ENCODE measurements at regions not wholly inside any gene's neighbourhood (a gene's known extent, or its start where the extent isn't known, plus 50 kb on each side); places are given as distances from the start of the nearest gene placed in this dataset.

GRCh38 chr12:107336695-107337094, 243.3 kb upstream of the CRY1 start:
- no peaks in the 10 kb centered on the region for H3K27me3 ChIP-seq (ENCODE audit: low read length)
- no peak overlapping the region for H3K9ac ChIP-seq (ENCODE audit: low read length)
- H3K9me3 ChIP-seq (ENCODE audit: insufficient read depth, low read length): no peaks in the 10 kb centered on the region
- no peak overlapping the region for H3K4me2 ChIP-seq (ENCODE audit: low read depth, low read length, poor library complexity, severe bottlenecking)
- H3K4me3 ChIP-seq (ENCODE audit: insufficient read depth, low read length, poor library complexity, severe bottlenecking): no peak overlapping the region
- H2AFZ ChIP-seq (ENCODE audit: low read depth, low read length, severe bottlenecking): no peak overlapping the region
- H3K9me2 ChIP-seq (replicated peaks; ENCODE audit: insufficient read depth, low read length): no peaks in the 10 kb centered on the region
- TF ChIP-seq, protein P1, sequence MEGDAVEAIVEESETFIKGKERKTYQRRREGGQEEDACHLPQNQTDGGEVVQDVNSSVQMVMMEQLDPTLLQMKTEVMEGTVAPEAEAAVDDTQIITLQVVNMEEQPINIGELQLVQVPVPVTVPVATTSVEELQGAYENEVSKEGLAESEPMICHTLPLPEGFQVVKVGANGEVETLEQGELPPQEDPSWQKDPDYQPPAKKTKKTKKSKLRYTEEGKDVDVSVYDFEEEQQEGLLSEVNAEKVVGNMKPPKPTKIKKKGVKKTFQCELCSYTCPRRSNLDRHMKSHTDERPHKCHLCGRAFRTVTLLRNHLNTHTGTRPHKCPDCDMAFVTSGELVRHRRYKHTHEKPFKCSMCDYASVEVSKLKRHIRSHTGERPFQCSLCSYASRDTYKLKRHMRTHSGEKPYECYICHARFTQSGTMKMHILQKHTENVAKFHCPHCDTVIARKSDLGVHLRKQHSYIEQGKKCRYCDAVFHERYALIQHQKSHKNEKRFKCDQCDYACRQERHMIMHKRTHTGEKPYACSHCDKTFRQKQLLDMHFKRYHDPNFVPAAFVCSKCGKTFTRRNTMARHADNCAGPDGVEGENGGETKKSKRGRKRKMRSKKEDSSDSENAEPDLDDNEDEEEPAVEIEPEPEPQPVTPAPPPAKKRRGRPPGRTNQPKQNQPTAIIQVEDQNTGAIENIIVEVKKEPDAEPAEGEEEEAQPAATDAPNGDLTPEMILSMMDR (IDR thresholded peaks at IDR 0.05; ENCODE audit: insufficient read depth, low read length, poor library complexity, severe bottlenecking): no peak
- TF ChIP-seq EZH2phosphoT487 (conservative IDR thresholded peaks at IDR 0.05; ENCODE audit: low read length): no peak
- H3K27ac ChIP-seq (ENCODE audit: low read depth, low read length): no peak overlapping the region
- H3K79me2 ChIP-seq (ENCODE audit: insufficient read depth, low read length): no peaks in the 10 kb centered on the region
- H4K20me1 ChIP-seq (ENCODE audit: low read depth, low read length): no peaks in the 10 kb centered on the region
- H3K36me3 ChIP-seq (ENCODE audit: low read length): no peaks in the 10 kb centered on the region
- H3F3A ChIP-seq (ENCODE audit: insufficient read depth): no peaks in the 10 kb centered on the region

GRCh38 chr12:107337346-107338095, 244.2 kb upstream of the CRY1 start:
- Histone ChIP-seq H3K9me3 (ENCODE audit: insufficient read depth, low read length) (no peaks in the 10 kb centered on the region), H3K4me3 (ENCODE audit: insufficient read depth, low read length, poor library complexity, severe bottlenecking) (no peak overlapping the region), H3K4me2 (ENCODE audit: low read depth, low read length, poor library complexity, severe bottlenecking) (no peak overlapping the region), H3F3A (ENCODE audit: insufficient read depth) (no peaks in the 10 kb centered on the region), H3K36me3 (ENCODE audit: low read length) (no peaks in the 10 kb centered on the region), H3K9ac (ENCODE audit: low read length) (no peak overlapping the region), H4K20me1 (ENCODE audit: low read depth, low read length) (no peaks in the 10 kb centered on the region), H2AFZ (ENCODE audit: low read depth, low read length, severe bottlenecking) (no peak overlapping the region), H3K27ac (ENCODE audit: low read depth, low read length) (no peak overlapping the region), H3K9me2 (replicated peaks; ENCODE audit: insufficient read depth, low read length) (no peaks in the 10 kb centered on the region), H3K27me3 (ENCODE audit: low read length) (no peaks in the 10 kb centered on the region), H3K79me2 (ENCODE audit: insufficient read depth, low read length) (no peaks in the 10 kb centered on the region)
- TF ChIP-seq, protein P1 (IDR thresholded peaks at IDR 0.05; ENCODE audit: insufficient read depth, low read length, poor library complexity, severe bottlenecking): no peak
- no peak for TF ChIP-seq EZH2phosphoT487 (conservative IDR thresholded peaks at IDR 0.05; ENCODE audit: low read length)

DNA sequence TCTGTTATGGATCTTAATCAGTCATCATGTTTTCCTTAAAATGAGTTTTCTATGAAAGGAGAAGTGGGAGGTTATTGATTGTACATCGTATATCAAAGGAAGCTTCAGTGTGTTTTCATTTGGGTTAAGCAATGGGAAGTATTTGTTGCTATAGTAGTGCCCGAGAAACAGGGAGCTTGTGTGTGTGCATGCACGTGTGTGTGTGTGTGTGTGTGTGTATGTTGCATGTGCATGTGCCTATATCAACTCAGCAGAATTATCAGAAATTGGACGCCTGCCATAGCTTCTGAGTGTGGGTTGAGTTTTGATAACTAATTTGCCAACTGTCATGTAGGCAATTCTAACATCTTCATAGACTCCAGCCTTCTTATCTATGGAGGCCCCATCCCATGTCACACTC, 246.1 kb upstream of the CRY1 start:
- no peaks in the 10 kb centered on the region for H3K27me3 ChIP-seq (ENCODE audit: low read length)
- no peak overlapping the region for H3K4me3 ChIP-seq (ENCODE audit: insufficient read depth, low read length, poor library complexity, severe bottlenecking)
- no peaks in the 10 kb centered on the region for H3K79me2 ChIP-seq (ENCODE audit: insufficient read depth, low read length)
- H3K4me2 ChIP-seq (ENCODE audit: low read depth, low read length, poor library complexity, severe bottlenecking): no peak overlapping the region
- no peaks in the 10 kb centered on the region for H3K36me3 ChIP-seq (ENCODE audit: low read length)
- H2AFZ ChIP-seq (ENCODE audit: low read depth, low read length, severe bottlenecking): no peak overlapping the region
- no peaks in the 10 kb centered on the region for H4K20me1 ChIP-seq (ENCODE audit: low read depth, low read length)
- no peak overlapping the region for H3K27ac ChIP-seq (ENCODE audit: low read depth, low read length)
- no peaks in the 10 kb centered on the region for H3F3A ChIP-seq (ENCODE audit: insufficient read depth)
- H3K9me3 ChIP-seq (ENCODE audit: insufficient read depth, low read length): no peaks in the 10 kb centered on the region
- no peak for TF ChIP-seq EZH2phosphoT487 (conservative IDR thresholded peaks at IDR 0.05; ENCODE audit: low read length)
- TF ChIP-seq, protein P1 (IDR thresholded peaks at IDR 0.05; ENCODE audit: insufficient read depth, low read length, poor library complexity, severe bottlenecking): no peak
- H3K9ac ChIP-seq (ENCODE audit: low read length): no peak overlapping the region
- no peaks in the 10 kb centered on the region for H3K9me2 ChIP-seq (replicated peaks; ENCODE audit: insufficient read depth, low read length)

All from SU-DHL-6 (cell line).